HG02588 (cell line): ENCODE measurements at regions not wholly inside any gene's neighbourhood (a gene's known extent, or its start where the extent isn't known, plus 50 kb on each side); places are given as distances from the start of the nearest gene placed in this dataset.

Source experiments
- ATAC-seq: cut with Tn5 transposase; IDR thresholded peaks from one replicate; pipeline ENCODE4 v1.9.1; 2021; ENCODE audit warnings: mild to moderate bottlenecking, moderate library complexity; ENCODE audit not compliant: unreplicated experiment

DNA sequence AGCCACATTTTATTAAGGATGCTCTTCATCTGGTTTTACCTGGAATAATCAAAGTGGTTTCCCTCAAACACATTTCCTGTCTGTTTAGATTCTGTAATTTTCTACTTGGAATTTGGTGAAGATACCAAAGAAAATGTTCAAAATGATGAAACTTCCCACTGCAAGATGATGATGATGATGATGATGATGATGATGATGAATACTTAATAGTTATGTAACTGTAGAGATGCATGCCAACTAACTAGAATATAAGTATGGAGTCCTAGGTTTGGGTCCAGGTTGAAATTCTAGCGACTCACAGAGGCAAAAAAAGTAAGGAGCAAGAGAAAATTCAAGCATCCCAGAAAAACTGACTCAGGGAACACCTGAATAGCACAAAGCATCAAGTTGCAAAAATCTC is 104.0 kb upstream of the KIAA1217 start:
- ATAC-seq: no peak

DNA sequence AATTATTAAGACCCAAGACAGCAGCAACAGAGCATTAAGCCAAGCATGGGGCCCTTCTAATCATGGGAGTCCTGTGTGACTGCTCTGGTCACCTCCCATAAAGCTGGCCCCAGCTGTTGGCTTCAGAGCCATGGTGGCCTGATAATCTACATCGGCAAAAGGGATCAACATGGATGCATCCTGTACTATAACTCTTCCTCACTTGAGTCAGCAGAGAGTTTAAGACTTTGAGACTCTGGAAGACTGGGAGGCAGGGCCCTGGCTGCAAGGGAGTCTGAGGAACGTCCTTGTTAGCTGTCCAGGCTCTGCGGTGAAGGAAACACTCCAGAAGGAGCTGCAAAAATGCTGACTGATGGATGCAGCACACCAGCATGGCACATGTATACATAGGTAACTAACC is 95.0 kb upstream of the KIAA1217 start:
- no peak for ATAC-seq

- ATAC-seq: no peak
Observed at GRCh38 chr10:24114556-24114955, 94.4 kb upstream of the KIAA1217 start.

DNA sequence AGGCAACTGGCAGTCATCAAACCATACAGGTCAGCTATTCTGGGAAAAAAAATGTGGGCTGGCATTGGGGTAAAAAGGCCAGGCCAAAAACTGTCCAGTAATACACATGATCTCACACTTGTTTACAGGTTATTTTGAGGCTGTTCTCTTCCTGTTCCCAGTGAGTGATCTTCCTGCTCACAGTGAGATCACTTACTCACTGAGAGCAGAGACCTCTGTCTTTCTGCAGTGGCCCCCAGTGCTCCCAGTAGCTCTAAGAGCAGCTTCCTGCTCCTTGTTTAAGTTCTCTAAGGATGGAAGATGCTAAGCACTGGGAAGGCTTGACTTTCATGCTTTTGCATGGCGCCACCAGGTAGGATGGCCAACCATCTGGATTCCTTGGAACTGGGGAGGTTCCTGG is 93.5 kb upstream of the KIAA1217 start:
- ATAC-seq: no peak

DNA sequence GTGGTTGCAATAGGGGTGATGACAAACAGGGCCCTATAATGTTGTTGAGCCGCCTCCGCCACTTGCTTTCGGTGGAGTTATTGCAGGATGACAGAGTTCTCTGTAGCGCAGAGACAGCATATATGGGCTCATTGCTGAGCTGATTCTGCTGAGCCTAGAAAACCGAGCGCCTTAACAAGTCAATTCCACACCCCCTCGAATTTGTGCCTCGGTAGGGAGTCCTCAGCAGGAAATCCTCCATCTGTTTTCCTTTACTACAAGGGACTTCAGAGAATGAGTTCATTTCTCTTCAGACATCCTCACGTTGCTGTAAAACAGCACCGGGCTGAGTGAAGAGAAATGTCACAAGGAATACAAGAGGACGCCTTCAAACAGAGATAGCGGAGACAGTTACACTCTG is 90.7 kb upstream of the KIAA1217 start:
- ATAC-seq: no peak

DNA sequence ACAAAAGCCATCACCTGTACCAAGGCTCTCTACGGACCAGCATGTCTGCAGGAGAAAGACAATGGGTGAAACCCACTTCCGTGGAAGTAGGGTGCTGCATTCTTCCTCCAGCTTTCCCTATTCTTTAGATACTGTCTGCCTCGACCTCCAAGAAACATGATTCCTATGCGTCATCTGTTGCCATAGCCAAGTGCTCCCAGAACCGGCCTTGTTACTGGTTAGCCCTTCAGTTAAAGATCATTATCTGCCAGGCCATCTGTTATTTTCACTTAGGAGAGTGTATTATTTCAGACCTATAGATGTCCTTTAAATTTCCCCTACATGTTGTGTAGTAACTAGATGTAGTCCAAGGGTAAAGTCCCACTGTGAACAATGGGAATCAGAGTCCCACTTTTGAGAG is 89.0 kb upstream of the KIAA1217 start:
- no peak for ATAC-seq

- no peak for ATAC-seq
Observed at GRCh38 chr10:24120646-24121045, 88.3 kb upstream of the KIAA1217 start.

- no peak for ATAC-seq
Observed at GRCh38 chr10:24127516-24127915, 81.4 kb upstream of the KIAA1217 start.

DNA sequence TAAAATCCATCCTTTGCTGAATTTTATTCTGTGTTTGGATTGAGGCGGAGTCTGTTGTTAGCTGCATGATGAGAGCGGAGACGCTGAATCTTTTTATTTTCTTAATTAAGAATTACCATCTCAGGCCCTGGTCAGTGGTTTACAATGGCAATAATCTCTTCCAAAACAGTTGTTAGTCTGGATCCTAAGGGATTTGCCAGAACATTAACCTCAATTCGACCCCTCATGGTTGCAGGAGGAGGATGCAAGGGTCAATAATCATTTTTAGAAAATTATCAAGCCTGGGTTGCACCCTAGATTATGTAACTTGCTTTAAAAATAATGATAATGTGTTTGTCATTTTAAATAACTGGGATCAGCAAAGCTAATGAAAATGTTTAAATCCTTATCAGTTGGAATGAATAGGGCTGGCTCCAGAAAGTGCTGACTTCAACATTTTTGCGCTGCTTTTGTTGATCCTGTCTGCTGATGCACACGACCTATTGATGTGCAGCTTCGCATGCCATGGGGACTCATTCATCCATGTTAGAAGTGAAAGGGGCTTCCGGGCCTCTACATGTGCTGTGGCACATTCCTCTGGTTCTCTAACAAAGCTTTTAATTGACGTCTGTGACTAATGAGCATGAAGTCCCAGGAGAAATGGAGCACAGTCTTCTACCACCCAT is 80.7 kb upstream of the KIAA1217 start:
- ATAC-seq: no peak

- no peak for ATAC-seq
Observed at GRCh38 chr10:24132741-24133140, 76.2 kb upstream of the KIAA1217 start.

DNA sequence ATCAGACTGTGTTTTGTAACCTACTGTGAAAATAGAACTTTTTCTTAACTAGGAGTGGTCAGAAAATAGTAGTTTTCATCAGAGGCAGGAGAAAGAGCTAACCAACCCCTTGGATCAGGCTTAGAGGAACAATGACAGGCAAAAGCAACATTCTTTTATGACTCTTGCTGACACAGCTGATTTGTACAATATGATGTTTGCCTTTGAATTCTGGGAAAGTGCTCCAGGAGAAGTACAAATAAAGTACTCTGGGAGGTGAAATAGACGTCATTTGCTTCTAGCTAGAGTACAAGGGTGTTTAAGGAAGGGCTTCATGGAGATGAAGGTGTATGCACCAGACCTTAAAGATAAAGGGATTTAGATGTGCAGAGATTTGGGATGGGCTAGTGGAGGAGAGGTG is 75.1 kb upstream of the KIAA1217 start:
- no peak for ATAC-seq

GRCh38 chr10:24136070-24136469 is 72.9 kb upstream of the KIAA1217 start:
- ATAC-seq: no peak

DNA sequence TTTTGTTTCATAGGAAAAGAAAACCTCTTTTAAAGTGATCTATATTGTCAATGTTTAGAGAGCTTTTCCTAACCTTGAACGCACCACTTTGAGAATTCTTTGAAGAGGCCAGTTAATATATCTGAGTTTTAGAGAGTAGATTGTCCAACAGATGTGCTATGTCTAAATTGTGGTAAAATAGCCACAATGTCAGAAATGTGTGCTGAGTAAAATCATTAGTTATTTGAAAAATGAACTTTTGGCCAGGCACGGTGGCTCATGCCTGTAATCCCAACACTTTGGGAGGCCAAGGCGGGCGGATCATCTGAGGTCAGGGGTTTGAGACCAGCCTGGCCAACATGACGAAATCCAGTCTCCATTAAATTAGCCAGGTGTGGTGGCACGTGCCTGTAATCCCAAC is 61.6 kb upstream of the KIAA1217 start:
- ATAC-seq: no peak

DNA sequence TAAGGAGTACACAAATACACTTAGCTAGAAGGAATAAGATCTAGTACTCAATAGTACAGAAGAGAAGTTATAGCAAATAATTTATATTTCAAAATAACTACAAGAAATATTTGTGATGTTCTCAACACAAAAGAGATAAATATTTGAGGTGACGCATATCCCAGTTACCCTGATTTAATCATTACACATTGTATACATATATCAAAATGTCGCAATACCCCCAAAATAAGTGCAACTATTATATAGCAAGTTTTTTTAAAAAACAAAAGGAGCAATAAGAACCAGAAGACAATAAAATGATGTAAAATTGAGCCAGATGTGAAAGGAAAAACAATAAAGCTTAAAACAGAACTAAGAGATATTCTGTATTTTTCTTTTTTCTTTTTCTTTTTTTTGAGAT is 59.3 kb upstream of the KIAA1217 start:
- ATAC-seq: no peak

GRCh38 chr10:24150853-24151252 is 58.1 kb upstream of the KIAA1217 start:
- ATAC-seq: no peak

- ATAC-seq: no peak
Observed at GRCh38 chr10:24152270-24152669, 56.7 kb upstream of the KIAA1217 start.

GRCh38 chr10:24153031-24153430 is 55.9 kb upstream of the KIAA1217 start:
- ATAC-seq: no peak

DNA sequence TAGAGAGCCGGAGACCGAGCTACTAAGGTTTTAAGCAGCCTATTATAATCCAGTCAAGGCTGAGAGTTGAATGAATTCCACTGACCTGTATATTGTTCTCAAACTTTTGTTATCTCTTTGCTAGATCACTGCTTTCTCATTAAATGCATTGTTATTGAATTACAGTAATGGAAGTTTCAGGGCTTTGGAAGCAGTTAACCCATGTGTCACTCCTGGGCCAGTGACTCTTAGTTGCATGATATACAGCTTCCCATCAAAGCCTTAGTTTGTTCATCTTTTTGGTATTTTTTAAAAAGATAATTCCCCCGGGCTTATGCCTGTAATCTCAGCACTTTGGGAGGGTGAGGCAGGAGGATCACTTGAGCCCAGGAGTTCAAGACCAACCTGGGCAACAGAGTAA is 55.4 kb upstream of the KIAA1217 start:
- no peak for ATAC-seq

DNA sequence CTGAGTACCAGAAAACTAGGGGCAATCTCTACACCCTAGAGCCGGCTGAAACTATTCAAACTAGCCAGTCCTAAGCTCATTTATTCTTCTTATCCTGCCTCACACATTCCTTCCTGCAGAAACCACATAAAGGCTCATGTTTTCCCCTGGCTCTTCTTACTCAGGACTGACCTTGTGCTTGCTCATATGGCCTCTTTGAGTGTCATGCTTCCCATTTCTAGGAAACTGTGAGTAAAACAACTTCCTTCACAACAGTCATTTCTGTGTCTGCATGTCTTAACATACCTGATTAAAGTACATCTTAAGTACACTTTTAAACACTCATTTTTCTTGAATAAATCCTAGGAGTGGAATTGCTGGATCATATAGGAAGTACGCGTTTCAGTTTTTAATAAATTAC is 52.3 kb upstream of the KIAA1217 start:
- no peak for ATAC-seq

- ATAC-seq: no peak
Observed at GRCh38 chr10:24157567-24157966, 51.4 kb upstream of the KIAA1217 start.
